ENCODE measurements at regions not wholly inside any gene's neighbourhood (a gene's known extent, or its start where the extent isn't known, plus 50 kb on each side); places are given as distances from the start of the nearest gene placed in this dataset.

- TF ChIP-seq CTCF (IDR thresholded peaks at IDR 0.05; ENCODE audit: insufficient read depth, low read depth, low read length) (no peak), EZH2 (IDR thresholded peaks at IDR 0.05; ENCODE audit: insufficient read depth, low read length) (no peak)
Observed at GRCh38 chr16:55273959-55274358, 50.0 kb upstream of the IRX6 start.
